GM21423 (cell line): ENCODE measurements at regions not wholly inside any gene's neighbourhood (a gene's known extent, or its start where the extent isn't known, plus 50 kb on each side); places are given as distances from the start of the nearest gene placed in this dataset.
"Not testable (repeated sequence)": the region's sequence is repeated elsewhere in the genome, so short reads cannot be mapped to it uniquely, and the experiment has no call there.

Source experiments
- ATAC-seq: cut with Tn5 transposase; IDR thresholded peaks from one replicate; pipeline ENCODE4 v1.9.1; 2021; ENCODE audit warnings: mild to moderate bottlenecking, moderate library complexity; ENCODE audit not compliant: unreplicated experiment

GRCh38 chr2:40564184-40564583 lies 112.3 kb upstream of the SLC8A1 start:
- ATAC-seq, result no peak

- no peak for ATAC-seq
These were observed 127.4 kb upstream of the SLC8A1 start for GRCh38 chr2:40579247-40579646.

- ATAC-seq, result no peak
These were observed 132.5 kb upstream of the SLC8A1 start for GRCh38 chr2:40584432-40584831.

GRCh38 chr2:40591774-40592173 lies 139.9 kb upstream of the SLC8A1 start:
- ATAC-seq, result no peak

- no peak for ATAC-seq
These were observed 140.3 kb upstream of the SLC8A1 start for GRCh38 chr2:40592218-40592617.

GRCh38 chr2:40606862-40607261 lies 155.0 kb upstream of the SLC8A1 start:
- no peak for ATAC-seq

GRCh38 chr2:40611196-40611595 lies 159.3 kb upstream of the SLC8A1 start:
- ATAC-seq, result no peak

- ATAC-seq, result no peak
These were observed 174.0 kb upstream of the SLC8A1 start for GRCh38 chr2:40625849-40626248.

GRCh38 chr2:40628556-40628955 lies 176.7 kb upstream of the SLC8A1 start:
- no peak for ATAC-seq

GRCh38 chr2:40629768-40630434 lies 178.0 kb upstream of the SLC8A1 start:
- ATAC-seq, result no peak

- ATAC-seq, result no peak
These were observed 187.4 kb upstream of the SLC8A1 start for GRCh38 chr2:40639320-40639719.

- no peak for ATAC-seq
These were observed 190.3 kb upstream of the SLC8A1 start for GRCh38 chr2:40642237-40642636.

GRCh38 chr2:40642726-40643125 lies 190.8 kb upstream of the SLC8A1 start:
- no peak for ATAC-seq

GRCh38 chr2:40646642-40647041 lies 194.8 kb upstream of the SLC8A1 start:
- ATAC-seq, result no peak

GRCh38 chr2:40652155-40652554 lies 200.3 kb upstream of the SLC8A1 start:
- ATAC-seq, result no peak

GRCh38 chr2:40653829-40654228 lies 201.9 kb upstream of the SLC8A1 start:
- ATAC-seq, result no peak

GRCh38 chr2:40654346-40654745 lies 202.5 kb upstream of the SLC8A1 start:
- no peak for ATAC-seq

GRCh38 chr2:40658941-40659340 lies 207.1 kb upstream of the SLC8A1 start:
- no peak for ATAC-seq

- ATAC-seq, result no peak
These were observed 213.8 kb upstream of the SLC8A1 start for GRCh38 chr2:40665493-40666232.

- no peak for ATAC-seq
These were observed 214.5 kb upstream of the SLC8A1 start for GRCh38 chr2:40666398-40666797.

GRCh38 chr2:40668425-40668824 lies 216.5 kb upstream of the SLC8A1 start:
- ATAC-seq, result no peak

GRCh38 chr2:40676134-40676790 lies 224.4 kb upstream of the SLC8A1 start:
- ATAC-seq, result not testable (repeated sequence)
